Putamen (tissue), 1 donor: ENCODE measurements at regions not wholly inside any gene's neighbourhood (a gene's known extent, or its start where the extent isn't known, plus 50 kb on each side); places are given as distances from the start of the nearest gene placed in this dataset.

Experiments
- DNase-seq: peaks from one replicate; pipeline ENCODE4 v3.0.0-alpha.2; 2016; ENCODE audit warnings: low spot score

- no peak for DNase-seq
Measured at GRCh38 chr5:91433861-91434260, 50.7 kb upstream of the ARRDC3 start.
